GM19395 (cell line): ENCODE measurements at regions not wholly inside any gene's neighbourhood (a gene's known extent, or its start where the extent isn't known, plus 50 kb on each side); places are given as distances from the start of the nearest gene placed in this dataset.

ENCODE experiments used
- ATAC-seq: cut with Tn5 transposase; IDR thresholded peaks from one replicate; pipeline ENCODE4 v1.9.1; 2021; ENCODE audit warnings: mild to moderate bottlenecking, moderate library complexity; ENCODE audit not compliant: unreplicated experiment

GRCh38 chr6:97563529-97563928 lies 280.5 kb upstream of the MMS22L start:
- no peak for ATAC-seq

DNA sequence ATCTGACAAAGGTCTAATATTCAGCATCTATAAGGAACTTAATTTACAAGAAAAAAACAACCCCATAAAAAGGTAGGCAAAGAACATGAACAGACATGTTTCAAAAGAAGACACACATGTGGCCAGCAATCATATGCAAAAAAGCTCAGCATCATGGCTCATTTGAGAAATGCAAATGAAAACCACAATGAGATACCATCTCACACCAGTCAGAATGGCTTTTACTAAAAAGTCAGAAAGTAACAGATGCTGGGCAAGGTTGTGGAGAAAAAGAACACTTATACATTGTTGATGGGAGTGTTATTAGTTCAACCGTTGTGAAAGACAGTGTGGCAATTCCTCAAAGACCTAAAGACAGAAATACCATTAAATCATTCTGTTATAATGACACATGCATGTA lies 289.9 kb upstream of the MMS22L start:
- ATAC-seq: no peak

GRCh38 chr6:97586344-97586743 lies 303.3 kb upstream of the MMS22L start:
- no peak for ATAC-seq

GRCh38 chr6:97591955-97592354 lies 308.9 kb upstream of the MMS22L start:
- no peak for ATAC-seq

DNA sequence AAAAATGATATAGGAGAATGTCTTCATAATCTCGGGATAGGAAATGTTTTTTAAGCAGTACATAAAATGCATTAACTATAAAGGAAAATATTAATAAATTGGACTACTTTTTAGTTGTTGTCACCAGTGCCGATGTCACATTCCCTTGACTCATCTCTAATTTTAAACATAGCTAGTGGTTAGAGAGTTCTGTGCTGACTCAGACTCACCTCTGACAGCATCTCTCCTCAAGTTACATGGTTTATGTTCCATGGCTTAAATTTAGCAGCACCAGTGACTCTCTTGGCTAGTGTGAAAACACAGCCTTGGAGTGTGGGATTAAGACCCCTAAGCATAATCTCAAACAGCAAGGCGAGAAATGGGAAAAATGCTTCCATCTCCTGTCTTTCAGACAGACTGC lies 311.8 kb upstream of the MMS22L start:
- ATAC-seq: no peak

- no peak for ATAC-seq
These were observed 338.1 kb upstream of the MMS22L start for GRCh38 chr6:97621111-97621510.

DNA sequence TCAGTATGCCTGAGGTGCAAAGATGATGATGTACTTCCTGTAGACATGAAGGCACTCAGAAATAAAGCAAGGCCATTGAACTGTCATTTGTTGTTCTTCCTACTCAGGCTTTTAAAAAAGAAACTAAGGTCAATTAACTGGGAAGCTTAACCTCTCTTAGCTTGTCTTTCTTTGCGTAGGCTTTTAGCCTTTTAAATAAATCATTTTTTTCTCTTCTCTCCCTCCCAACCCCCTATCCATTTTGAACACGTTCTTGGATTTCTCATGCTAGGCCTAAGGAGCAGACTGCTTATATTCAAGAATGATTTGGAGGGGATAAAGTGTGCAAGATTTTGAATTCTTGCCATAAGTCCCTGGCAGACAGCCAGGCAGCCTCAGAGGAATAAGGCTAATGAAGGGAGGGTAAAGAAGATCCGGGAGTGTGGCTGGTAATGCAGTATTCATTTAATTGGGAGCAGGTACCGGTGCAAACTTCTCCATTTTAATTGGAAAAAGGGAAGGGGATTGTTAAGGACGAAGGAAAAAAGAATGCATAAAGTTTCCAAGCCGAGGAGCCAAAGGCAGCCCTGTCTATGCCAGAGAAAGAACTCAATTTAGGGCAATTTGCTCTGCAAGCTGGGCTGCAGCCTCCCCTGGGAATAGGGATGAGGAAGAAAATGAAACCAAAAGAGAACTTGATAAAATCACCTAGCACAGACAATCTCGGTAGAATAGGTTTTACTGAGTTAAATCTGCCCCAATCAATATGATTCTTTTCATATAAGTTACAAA lies 343.8 kb upstream of the MMS22L start:
- ATAC-seq: no peak

GRCh38 chr6:97629180-97629579 lies 346.2 kb upstream of the MMS22L start:
- ATAC-seq: no peak

- no peak for ATAC-seq
These were observed 347.6 kb upstream of the MMS22L start for GRCh38 chr6:97630604-97631003.

DNA sequence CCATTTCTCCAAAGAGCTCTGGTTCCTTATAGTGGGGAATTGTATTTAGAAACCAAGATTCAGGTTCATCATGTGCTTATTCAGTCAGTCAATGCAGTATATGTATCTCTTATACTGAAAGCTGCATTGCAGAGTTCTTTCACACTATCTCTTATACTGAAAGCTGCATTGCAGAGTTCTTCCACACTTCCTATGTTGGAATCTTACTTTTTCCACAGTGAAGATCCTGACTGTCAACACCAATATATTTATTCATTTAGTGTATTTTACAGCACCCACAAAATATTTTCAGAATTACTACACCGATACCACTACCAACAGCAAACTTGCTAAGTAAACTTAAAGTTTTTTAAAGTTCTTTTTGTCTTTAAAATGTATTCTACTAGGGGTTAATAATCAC lies 349.3 kb upstream of the MMS22L start:
- no peak for ATAC-seq

DNA sequence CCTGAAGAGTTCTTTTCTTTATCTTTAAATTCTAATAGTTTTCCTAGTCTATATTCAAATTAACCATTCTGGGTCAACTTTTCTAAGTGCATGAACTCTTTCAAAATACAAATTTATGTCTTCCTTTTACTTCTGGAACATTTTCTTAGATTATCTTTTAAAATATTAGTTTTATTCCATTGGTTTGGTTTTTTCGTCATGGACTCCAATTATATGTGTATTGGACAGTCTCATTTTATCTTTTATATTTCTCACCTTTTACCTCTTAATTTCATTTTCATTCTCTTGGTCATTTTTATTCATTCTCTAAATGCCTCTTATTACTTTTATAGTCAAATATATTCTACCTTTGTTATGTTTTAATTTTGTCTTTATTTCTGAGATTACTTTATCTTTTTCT lies 356.7 kb upstream of the MMS22L start:
- ATAC-seq: no peak

DNA sequence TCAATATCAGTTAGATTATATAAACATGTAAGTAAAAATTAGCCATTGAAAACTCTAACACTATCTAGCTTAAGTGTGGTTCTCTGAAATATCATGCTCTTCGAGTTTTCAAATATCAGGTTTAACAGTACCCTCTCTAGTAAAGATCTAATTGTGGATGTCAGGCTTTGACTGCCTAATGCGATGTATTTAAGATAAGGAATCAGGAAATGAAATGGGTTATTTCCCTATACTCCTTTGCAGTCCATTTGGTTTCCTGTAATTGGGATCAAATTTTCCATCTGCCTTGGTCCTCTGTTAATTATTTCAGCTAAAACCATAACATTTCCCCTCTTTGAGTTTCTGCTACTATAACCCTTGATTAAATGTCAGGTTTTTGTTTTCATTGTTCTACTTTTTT lies 361.3 kb upstream of the MMS22L start:
- no peak for ATAC-seq

GRCh38 chr6:97645757-97646156 lies 362.7 kb upstream of the MMS22L start:
- no peak for ATAC-seq

- no peak for ATAC-seq
These were observed 370.1 kb upstream of the MMS22L start for GRCh38 chr6:97653076-97653475.

DNA sequence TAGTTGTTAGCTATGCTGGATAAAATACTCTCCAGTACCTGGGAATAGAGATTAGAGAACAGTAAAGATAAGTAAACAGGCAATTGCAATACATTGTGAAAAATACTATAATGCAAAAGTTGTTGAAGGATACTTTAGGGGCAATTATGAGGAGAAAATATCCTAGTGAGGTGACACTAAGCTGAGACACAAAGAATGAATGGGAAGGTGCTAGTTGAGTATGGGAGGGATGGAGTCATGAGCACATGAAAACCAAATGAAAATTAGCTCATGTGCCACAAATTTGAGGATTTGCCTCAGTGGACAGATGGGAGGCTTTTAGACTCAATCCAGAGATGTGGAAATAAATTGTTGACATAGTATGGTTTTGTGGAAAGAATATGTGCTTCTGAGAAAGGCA lies 370.5 kb upstream of the MMS22L start:
- ATAC-seq: no peak

DNA sequence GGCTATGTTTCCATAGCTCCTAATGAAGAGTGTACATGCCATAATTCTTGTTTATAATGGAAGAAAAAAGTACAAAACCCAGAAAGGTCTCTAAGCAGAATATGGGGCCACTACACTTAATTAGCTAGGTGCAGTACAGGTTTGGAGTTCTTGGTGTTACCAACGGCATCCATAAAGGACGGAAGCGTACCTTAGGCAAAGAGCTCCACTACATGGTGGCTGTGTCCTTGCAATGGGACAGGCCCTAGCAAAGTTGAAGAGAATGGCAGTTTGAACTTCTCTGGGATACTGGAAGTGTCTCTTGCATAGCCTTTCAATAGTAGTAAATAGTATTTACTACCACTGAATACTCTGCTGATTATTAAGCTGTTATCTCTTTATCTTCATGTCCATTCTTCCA lies 371.7 kb upstream of the MMS22L start:
- ATAC-seq: no peak

DNA sequence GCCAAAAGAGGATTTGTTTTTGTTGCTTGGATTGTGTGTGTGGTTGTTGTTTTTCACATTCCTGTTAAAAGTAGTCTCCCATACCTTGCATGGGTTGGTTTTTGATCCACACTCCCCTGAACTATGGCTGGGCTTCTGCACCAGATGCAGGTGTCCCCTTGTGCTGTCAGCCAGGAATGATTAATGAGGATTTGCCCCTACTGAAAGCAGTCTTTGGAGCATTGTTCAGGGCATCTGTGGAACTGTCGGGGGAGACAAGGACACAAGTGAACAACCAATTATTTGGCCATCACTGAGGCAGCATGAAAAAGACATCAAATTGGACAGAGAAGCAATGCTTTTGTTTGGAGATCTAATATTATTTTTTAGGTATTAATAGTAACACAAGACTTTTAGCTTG lies 373.2 kb upstream of the MMS22L start:
- ATAC-seq: no peak

- no peak for ATAC-seq
These were observed 373.8 kb upstream of the MMS22L start for GRCh38 chr6:97656706-97657350.

GRCh38 chr6:97658090-97658489 lies 375.1 kb upstream of the MMS22L start:
- no peak for ATAC-seq

- no peak for ATAC-seq
These were observed 380.2 kb upstream of the MMS22L start for GRCh38 chr6:97663252-97663651.

GRCh38 chr6:97665446-97665845 lies 382.4 kb upstream of the MMS22L start:
- ATAC-seq: no peak

- no peak for ATAC-seq
These were observed 383.9 kb upstream of the MMS22L start for GRCh38 chr6:97666889-97667288.

DNA sequence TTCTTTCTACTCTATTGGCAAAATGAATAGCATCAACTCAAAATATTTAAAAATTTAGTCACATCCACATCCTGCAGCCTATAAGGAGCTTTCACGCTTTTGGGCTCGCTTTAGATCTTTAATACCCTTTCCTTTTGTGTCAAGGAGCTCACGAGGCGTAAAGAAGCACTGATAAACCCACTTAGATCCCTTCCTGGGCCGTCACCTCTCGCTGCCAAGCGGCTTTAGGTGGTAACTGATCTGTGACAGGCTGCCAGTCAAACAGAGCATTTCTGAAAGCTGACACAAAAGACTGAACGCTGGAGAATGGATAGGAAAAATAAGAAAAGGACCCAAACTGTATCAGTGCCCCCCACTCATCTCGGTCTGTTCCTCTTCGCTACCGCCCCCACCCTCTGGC lies 385.7 kb upstream of the MMS22L start:
- peak; percentile 42 for ATAC-seq
